IPS DF 6.9 (cell line): ENCODE measurements at regions not wholly inside any gene's neighbourhood (a gene's known extent, or its start where the extent isn't known, plus 50 kb on each side); places are given as distances from the start of the nearest gene placed in this dataset.
"Not testable (repeated sequence)": the region's sequence is repeated elsewhere in the genome, so short reads cannot be mapped to it uniquely, and the experiment has no call there.

Experiments
- DNase-seq: peaks from one replicate; pipeline ENCODE4 v3.0.0-alpha.2; 2013; ENCODE audit warnings: low read depth, low spot score
- H3K27ac ChIP-seq: one replicate; pipeline ENCODE4 v1.5.1; 2013; ENCODE audit warnings: low read length, control low read depth
- H3K27me3 ChIP-seq: 2 replicates; pipeline ENCODE4 v1.6.1; 2013; ENCODE audit warnings: mild to moderate bottlenecking, low read length; ENCODE audit not compliant: control insufficient read depth, insufficient read depth
- H3K36me3 ChIP-seq: 2 replicates; pipeline ENCODE4 v1.6.1; 2013; ENCODE audit warnings: low read length; ENCODE audit not compliant: control insufficient read depth, insufficient read depth
- H3K4me1 ChIP-seq: 2 replicates; pipeline ENCODE4 v1.6.1; 2013; ENCODE audit warnings: low read length; ENCODE audit not compliant: control insufficient read depth, insufficient read depth
- H3K4me3 ChIP-seq: 2 replicates; pipeline ENCODE4 v1.5.1; 2013; ENCODE audit warnings: mild to moderate bottlenecking, low read length
- H3K9me3 ChIP-seq: 2 replicates; pipeline ENCODE4 v1.6.1; 2013; ENCODE audit warnings: low read length, inconsistent platforms; ENCODE audit not compliant: control insufficient read depth, insufficient read depth
- WGBS: extraction: QIAGEN DNeasy Blood & Tissue Kit; methylation state at CpG from one replicate; pipeline ENCODE4 v1.1.7; 2013; ENCODE audit warnings: mixed read lengths, missing lambda C conversion rate; ENCODE audit not compliant: insufficient read length, insufficient coverage; 5-methylcytosine and 5-hydroxymethylcytosine counted together

DNA sequence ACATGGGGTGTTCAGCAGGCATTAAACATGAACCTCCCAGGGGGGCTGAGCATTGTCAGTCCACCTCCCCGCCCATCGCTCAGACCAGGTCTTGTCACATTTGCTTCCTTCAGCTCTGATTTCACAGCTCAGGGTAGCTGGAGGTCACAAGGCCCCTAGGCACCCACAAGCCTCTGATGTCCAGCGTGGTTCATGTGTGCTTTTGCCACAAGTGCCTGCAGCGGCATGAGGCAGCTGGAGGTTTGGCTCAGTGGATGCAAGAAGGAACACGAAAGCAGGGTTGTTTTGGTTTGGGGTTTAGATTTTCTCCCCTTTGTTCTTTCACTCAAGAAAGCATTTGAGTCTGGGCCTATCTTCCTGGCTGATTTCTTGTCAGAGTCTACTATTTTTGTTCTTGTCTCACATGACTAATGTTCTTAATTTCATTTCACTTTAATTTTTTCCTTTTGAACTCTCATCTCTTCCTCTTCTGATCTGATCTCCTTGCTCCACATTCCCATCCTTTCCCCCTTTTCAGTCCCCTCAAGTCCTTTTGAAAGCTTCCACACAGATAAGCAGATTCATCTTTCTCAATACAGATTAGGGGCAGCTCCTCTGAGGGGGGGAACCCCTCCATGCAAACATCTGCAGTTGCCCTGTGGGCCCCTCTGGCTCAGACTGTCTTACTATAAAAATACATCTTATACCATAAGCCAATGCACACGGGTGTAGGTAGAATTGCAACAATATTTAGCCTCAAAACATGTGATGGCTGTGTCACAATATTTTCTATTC is 68.1 kb upstream of the CEP85L start:
- Histone ChIP-seq H3K27me3 (no peaks in the 10 kb centered on the region), H3K4me3 (no peak overlapping the region), H3K9me3 (no peaks in the 10 kb centered on the region), H3K4me1 (no peaks in the 10 kb centered on the region), H3K36me3 (no peaks in the 10 kb centered on the region), H3K27ac (no peak overlapping the region)
- DNase-seq, result no peak
- no CpG with 5 or more reads among the region's 6 CpGs for WGBS

DNA sequence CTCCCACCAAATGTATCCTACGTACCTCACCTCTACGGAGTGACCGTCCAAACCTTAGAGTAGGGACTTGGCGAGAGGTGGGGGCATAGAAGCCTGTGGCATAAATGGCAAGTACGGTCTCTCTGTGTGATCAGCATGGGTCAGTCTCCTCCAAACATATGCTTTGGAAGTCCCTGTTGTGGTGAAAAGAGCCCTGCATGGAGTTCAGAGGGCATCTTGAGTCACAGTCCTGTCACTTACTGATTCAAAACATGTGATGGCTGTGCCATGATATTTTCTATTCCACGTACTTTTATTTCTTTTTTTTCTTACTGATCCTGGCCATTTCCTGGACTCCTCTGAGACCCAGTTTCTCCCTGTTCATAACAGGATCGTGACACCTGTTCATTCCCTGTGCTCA is 67.5 kb upstream of the CEP85L start:
- Histone ChIP-seq H3K36me3 (no peaks in the 10 kb centered on the region), H3K4me3 (no peak overlapping the region), H3K27me3 (no peaks in the 10 kb centered on the region), H3K27ac (no peak overlapping the region), H3K9me3 (no peaks in the 10 kb centered on the region), H3K4me1 (no peaks in the 10 kb centered on the region)
- no CpG with 5 or more reads among the region's 7 CpGs for WGBS
- no peak for DNase-seq

DNA sequence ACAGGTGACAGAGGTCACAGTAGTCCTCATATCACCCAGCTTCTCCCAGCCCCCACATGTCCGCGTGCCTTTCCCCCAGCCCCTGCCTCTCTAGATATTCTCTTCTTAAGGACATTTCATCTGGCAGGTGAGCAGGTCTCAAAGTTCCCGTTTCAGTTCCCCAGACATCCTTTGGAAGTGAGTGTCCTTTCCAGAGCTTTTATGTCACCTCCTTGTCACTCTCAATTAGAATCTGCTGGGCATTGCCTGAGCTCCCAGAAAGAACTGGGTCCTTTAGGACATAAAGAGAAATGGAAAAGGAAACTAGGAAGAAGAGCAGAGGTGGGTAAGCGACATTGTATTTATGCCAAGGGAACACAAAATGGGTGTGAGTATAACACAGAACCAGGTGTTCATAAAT is 66.9 kb upstream of the CEP85L start:
- Histone ChIP-seq H3K4me3 (no peak overlapping the region), H3K36me3 (no peaks in the 10 kb centered on the region), H3K27ac (no peak overlapping the region), H3K9me3 (no peaks in the 10 kb centered on the region), H3K27me3 (no peaks in the 10 kb centered on the region), H3K4me1 (no peaks in the 10 kb centered on the region)
- no CpG with 5 or more reads among the region's 4 CpGs for WGBS
- DNase-seq, result no peak

DNA sequence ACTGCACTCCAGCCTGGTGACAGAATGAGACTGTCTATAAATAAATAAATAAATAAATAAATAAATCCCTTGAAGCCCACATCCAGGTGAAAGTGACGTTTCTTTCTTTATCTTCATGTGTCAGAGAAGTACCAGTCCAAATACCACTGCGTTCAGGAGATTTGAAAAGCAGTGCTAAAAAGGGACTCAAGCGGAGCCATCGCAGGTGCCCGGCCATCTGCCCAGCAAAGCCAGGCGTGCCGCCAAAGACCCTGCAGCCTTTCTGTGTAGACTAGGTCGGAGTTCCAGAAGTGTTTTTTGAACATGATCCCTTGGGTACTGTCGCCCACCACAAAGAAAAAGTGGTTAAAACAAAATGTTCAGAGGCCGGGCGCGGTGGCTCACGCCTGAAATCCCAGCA is 65.7 kb upstream of the CEP85L start:
- Histone ChIP-seq H3K4me1 (no peaks in the 10 kb centered on the region), H3K27ac (no peak overlapping the region), H3K27me3 (no peaks in the 10 kb centered on the region), H3K4me3 (no peak overlapping the region), H3K9me3 (no peaks in the 10 kb centered on the region), H3K36me3 (no peaks in the 10 kb centered on the region)
- DNase-seq, result no peak
- no CpG with 5 or more reads among the region's 13 CpGs for WGBS

- H3K9me3 ChIP-seq, H3K4me1 ChIP-seq, DNase-seq, H3K36me3 ChIP-seq, H3K4me3 ChIP-seq, H3K27me3 ChIP-seq, H3K27ac ChIP-seq: not testable (repeated sequence)
- no CpG with 5 or more reads among the region's 5 CpGs for WGBS
Measured at GRCh38 chr6:118715907-118716306, 64.5 kb upstream of the CEP85L start.

DNA sequence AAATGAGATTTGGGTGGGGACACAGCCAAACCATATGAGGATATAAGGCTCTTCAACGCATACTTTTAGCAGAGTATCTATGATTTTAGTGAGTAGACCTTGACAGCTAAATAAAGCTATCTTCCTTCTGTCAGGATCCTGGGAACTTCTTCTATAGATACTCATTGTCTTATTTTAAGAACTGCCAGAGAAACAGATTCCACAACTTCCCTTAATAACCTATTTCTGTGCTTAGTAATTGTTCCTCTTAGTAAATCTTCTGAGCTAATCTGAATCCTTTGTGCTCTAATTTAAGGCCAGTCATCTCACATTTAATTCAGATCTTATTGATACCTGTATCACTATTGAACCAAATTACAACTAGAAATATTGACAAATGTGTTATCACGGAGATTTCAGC is 64.0 kb upstream of the CEP85L start:
- H3K27ac ChIP-seq, result no peak overlapping the region
- no peak overlapping the region for H3K4me3 ChIP-seq
- no CpG with 5 or more reads among the region's 2 CpGs for WGBS
- H3K4me1 ChIP-seq, result no peaks in the 10 kb centered on the region
- H3K9me3 ChIP-seq, result no peaks in the 10 kb centered on the region
- no peaks in the 10 kb centered on the region for H3K36me3 ChIP-seq
- no peaks in the 10 kb centered on the region for H3K27me3 ChIP-seq
- DNase-seq, result no peak

DNA sequence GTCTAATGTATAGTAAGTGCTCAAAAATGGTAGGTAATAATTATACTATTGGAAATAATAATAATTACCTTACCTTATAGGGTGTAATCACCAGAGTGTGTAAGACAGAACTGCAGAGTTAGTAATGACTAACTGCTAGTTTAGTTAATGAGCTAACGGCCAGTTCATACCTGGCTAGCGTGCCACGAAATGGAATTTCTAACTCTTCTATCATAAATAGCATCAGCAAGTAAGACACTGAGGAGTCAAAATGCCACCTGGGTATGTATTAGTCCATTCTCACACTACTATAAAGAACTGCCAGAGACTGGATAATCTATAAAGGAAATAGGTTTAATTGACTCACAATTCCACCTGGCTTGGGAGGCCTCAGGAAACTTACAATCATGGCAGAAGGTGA is 63.4 kb upstream of the CEP85L start:
- no CpG with 5 or more reads among the region's 3 CpGs for WGBS
- no peaks in the 10 kb centered on the region for H3K9me3 ChIP-seq
- peaks cover 1% of the 10 kb centered on the region; the same call in 1 of the 2 replicates for H3K4me1 ChIP-seq
- DNase-seq, result no peak
- no peak overlapping the region for H3K27ac ChIP-seq
- H3K27me3 ChIP-seq, result no peaks in the 10 kb centered on the region
- no peak overlapping the region for H3K4me3 ChIP-seq
- no peaks in the 10 kb centered on the region for H3K36me3 ChIP-seq

- peaks cover 5% of the 10 kb centered on the region; the same call in 1 of the 2 replicates for H3K4me1 ChIP-seq
- no peak overlapping the region for H3K27ac ChIP-seq
- WGBS, result no CpG with 5 or more reads among the region's 3 CpGs
- DNase-seq, result no peak
- H3K36me3 ChIP-seq, result no peaks in the 10 kb centered on the region
- H3K27me3 ChIP-seq, result no peaks in the 10 kb centered on the region
- no peak overlapping the region for H3K4me3 ChIP-seq
- H3K9me3 ChIP-seq, result no peaks in the 10 kb centered on the region
Measured at GRCh38 chr6:118712969-118713368, 61.6 kb upstream of the CEP85L start.

- Histone ChIP-seq H3K36me3 (no peaks in the 10 kb centered on the region), H3K27ac (no peak overlapping the region), H3K4me1 (peaks cover 7% of the 10 kb centered on the region), H3K4me3 (no peak overlapping the region), H3K9me3 (no peaks in the 10 kb centered on the region), H3K27me3 (no peaks in the 10 kb centered on the region)
- no CpG with 5 or more reads among the region's 5 CpGs for WGBS
- DNase-seq, result no peak
Measured at GRCh38 chr6:118710616-118711015, 59.2 kb upstream of the CEP85L start.

DNA sequence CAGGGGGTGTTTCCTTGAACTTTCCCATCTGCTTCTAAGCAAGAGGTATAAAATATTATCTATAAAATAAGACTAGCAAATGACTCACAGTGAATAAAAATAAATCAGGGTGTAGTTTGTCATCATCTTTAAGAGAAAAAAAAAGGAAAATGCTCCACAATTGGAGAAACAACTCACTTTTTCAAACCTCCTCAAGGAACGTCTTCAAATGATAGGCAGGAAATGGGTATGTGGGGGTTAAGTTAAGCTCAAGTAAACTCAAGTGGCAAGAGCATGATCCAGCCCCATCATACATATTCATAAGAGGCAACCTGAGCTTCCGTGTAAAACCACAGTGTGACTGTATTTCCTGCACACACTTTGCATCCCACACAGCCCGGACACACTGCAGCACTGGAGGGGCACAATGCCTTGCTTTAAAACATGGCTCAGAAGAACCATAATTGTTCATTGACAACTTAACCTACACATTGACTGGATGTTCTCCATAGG is 58.5 kb upstream of the CEP85L start:
- DNase-seq, result no peak

GRCh38 chr6:118708744-118709143 is 57.4 kb upstream of the CEP85L start:
- no peaks in the 10 kb centered on the region for H3K27me3 ChIP-seq
- H3K4me1 ChIP-seq, result peaks cover 10% of the 10 kb centered on the region
- no peaks in the 10 kb centered on the region for H3K36me3 ChIP-seq
- no peak overlapping the region for H3K27ac ChIP-seq
- no peaks in the 10 kb centered on the region for H3K9me3 ChIP-seq
- H3K4me3 ChIP-seq, result no peak overlapping the region
- DNase-seq, result no peak
- no CpG with 5 or more reads among the region's 5 CpGs for WGBS

More for the DNA sequence above, 58.5 kb upstream of the CEP85L start:
- Histone ChIP-seq H3K36me3 (no peaks in the 10 kb centered on the region), H3K4me1 (peaks cover 10% of the 10 kb centered on the region), H3K27ac (no peak overlapping the region), H3K9me3 (no peaks in the 10 kb centered on the region), H3K4me3 (no peak overlapping the region), H3K27me3 (no peaks in the 10 kb centered on the region)
- WGBS, result no CpG with 5 or more reads among the region's 3 CpGs
